ENCODE measurements at regions not wholly inside any gene's neighbourhood (a gene's known extent, or its start where the extent isn't known, plus 50 kb on each side); places are given as distances from the start of the nearest gene placed in this dataset.

GRCh38 chr6:166758136-166758704 is 131.2 kb upstream of the RPS6KA2 start:
- TF ChIP-seq GATA2 (IDR thresholded peaks at IDR 0.05; ENCODE audit: low read depth, low read length) (no peak), GATA3 (IDR thresholded peaks at IDR 0.05; ENCODE audit: low read depth, low read length) (no peak)
